GM08714 (cell line): ENCODE measurements at regions not wholly inside any gene's neighbourhood (a gene's known extent, or its start where the extent isn't known, plus 50 kb on each side); places are given as distances from the start of the nearest gene placed in this dataset.

ENCODE experiments used
- H3K4me3 ChIP-seq: fragments of 200-500 bp; sonication (Bioruptor generic); 2 replicates; pipeline ENCODE4 v1.5.1; 2014; ENCODE audit warnings: mild to moderate bottlenecking, low read length, inconsistent platforms
- ZNF274 ChIP-seq: IDR thresholded peaks from 2 replicates; pipeline ENCODE4 v1.6.1; 2012; ENCODE audit warnings: mild to moderate bottlenecking, low read depth, low read length

DNA sequence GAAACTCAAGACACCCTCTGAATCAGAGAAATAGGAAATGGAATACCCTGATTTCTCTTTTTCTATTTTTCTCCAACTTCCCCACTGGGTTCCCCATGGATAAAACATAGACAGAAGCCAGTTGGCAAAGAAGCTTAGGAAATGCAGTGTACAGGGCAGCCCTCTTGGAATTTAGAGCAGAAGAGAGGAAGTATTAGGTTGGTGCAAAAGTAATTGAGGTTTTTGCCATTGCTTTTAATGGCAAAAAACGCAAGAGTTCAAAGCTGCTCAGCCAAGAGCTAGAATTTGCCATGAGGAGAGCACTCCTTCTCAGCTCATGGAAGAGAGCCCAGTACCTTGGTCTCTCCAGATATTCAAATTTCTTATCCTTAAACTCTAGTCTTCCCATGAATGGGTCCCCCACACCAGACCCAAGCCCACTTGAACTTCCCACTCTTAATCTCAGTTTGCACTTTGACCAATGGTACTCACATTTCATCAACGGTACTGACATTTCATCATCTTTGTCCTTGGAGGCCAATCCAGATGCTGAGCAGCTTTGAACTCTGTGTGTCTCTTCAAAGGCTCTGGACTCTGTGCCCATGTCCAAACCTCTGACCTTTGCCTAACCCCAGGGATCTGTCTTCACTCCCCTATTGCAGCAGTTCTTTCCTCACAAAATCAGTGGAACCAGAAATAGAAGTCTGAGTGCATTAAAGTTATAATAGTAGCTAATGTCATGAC, 73.2 kb upstream of the PPP1R3C start:
- no peak overlapping the region for H3K4me3 ChIP-seq
- no peak for TF ChIP-seq ZNF274

DNA sequence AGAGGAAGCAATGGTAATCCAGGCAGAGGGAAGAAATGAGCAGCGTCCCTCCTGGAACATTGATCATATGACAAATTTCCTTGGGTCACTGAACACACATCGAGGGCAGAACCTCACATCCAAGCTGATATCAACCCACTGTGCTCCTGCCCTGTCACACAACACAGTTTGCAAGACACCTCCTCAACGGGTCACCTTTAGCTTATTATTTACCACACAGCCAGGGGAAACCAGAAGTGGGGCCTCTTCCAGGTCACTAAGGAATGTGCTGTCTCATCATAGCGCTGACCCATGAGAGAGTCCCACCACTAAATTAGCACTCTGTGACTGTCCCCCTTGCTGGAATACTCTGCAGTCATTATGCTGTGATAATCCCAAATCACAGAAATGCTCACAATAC, 69.7 kb upstream of the PPP1R3C start:
- H3K4me3 ChIP-seq: no peak overlapping the region
- no peak for TF ChIP-seq ZNF274

DNA sequence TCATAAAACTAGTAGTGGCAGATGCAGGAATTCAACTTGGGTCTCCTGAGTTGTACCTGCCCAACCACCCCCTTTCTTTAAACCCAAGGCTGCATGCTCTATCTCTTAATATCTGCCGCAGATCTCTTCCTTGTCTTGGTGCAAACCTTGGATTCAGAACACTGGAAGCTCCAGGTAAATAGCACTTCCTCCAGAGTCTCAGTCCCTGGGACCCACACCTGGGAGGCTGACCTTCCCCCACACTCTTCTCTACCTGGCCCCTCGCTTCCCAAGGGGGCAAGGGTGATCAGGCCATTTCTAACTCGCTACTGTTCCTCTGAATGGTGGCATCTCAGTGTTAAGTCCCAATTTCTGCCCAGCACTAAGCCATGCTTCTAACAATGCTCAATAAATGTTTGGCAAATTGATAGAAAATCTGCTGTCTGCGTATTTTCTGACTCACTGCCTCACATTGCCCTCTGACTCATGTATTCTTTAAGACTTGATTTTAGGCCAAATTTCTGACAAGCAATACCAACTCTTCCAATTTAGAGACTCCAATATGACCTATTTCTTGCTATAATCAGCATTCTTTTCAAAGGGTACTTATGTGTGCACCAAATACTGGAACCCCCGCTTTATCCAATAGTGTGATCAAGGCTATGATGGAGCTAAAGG, 68.0 kb upstream of the PPP1R3C start:
- H3K4me3 ChIP-seq: no peak overlapping the region
- no peak for TF ChIP-seq ZNF274

DNA sequence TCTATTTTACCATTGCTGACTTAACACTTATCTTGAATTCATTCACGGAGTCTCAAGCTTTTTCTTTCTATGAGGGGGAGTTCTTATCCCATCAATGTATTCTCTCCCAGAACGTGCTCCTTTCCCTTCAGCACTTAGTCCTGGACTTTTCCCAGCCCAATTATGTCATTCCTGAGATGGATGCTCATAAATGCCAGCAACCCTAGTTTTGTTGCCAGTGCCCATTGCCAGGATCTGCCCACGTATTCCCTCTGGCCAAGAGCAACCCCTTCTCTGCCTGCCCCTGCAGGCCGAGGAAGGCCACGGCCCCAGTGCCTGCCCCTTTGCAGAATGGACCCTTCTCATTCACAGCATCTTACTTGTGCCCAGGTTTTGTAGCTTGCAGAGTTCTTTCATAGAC, 67.4 kb upstream of the PPP1R3C start:
- TF ChIP-seq ZNF274: no peak
- no peak overlapping the region for H3K4me3 ChIP-seq

DNA sequence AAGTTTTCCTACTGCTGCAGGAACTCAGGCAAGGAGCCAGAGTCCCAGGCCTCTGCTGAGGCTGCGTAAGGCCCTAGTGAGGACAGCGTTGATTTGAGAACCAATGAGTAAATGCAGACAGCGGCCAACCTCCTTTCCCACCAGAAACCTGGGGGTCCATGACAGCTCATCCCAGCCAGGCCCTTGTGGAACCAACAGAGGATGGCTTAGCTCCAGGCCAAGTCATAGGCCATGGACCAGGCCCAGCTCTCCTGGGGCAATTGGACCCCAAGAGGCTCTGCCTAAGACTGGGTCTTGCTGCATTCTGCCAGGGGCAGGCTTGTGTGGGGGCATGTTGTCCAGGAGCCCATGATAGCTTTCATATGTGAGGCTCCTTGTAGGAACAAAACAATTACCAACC, 65.4 kb upstream of the PPP1R3C start:
- TF ChIP-seq ZNF274: no peak

DNA sequence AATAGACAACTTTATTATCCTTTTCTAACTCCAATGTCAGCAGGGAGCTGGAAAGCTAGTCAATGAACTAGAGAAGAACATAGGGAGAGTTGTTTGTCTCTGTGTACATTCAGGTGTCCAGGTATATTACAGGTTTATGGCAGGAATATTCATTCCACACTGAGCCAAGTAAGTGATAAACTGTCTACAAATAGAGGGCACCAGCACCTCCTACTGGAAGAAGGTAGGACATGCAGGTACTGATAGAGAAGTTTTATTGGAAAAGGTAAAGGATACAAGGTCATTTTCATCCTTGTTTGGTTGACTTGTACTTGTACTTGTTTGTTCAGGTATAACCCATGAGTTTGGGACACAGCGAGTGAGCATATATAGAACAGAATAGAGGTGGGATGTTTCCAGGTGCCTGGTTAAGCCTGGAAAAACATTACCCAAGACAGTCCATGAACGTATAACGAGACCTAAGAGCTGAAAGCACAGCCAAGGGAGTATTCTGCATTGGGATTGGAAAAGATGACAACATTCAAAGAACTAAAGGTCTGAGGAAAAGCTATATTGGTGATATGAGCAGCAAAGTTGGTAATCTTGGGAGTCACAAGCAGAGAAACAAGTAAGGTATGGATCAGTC, 61.4 kb upstream of the PPP1R3C start:
- no peak overlapping the region for H3K4me3 ChIP-seq
- no peak for TF ChIP-seq ZNF274

More for the DNA sequence above, 65.4 kb upstream of the PPP1R3C start:
- H3K4me3 ChIP-seq: no peak overlapping the region

DNA sequence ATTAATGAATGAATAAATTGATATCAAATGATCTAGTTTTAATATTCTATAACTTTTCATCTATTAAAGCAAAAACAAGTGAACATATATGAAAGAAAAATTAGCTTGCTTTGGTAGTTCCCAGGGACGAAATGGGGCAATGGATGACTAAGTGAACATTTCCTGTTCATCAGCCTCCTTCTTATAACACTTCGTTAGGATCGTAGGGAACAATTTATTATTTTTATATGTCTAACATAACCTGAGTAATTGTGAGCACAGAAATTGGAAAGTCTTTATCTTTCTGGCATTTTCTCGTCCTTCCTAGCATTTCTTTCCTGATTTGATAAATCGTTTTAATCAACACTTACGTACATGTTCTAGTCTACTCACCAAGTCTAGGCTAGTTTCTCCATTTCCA, 59.1 kb upstream of the PPP1R3C start:
- TF ChIP-seq ZNF274: no peak
- no peak overlapping the region for H3K4me3 ChIP-seq

DNA sequence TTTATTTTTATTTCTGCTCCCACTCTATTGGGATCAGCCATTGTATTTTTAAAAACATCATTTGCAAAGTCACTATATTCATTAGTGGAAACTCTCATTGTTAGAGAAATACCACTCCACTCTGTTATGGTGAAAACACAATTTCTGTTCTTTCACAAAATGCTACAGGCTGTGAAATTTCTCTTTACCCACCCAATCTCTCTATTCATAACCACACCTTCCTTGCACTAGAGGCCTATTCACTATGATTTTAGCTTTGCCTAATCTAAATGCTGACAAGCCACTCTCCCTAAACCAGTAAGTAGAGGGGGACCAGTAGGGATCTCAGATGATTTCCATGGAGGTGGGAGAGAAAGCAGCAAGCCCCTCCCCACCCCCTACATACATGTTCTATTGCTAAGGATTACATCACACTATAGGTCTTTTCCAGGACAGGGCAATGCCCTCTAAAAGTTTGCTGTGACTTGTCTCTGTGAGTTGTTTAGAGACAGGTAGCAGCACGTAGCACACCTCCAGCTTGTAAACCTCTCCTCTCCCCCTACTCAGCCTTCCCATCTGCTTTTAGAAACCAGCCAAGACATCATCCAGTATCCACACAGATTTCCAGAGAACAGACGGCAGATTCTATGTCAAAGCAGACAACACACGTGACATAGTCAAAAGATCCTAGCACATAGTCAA, 58.3 kb upstream of the PPP1R3C start:
- TF ChIP-seq ZNF274: no peak
- H3K4me3 ChIP-seq: no peak overlapping the region

DNA sequence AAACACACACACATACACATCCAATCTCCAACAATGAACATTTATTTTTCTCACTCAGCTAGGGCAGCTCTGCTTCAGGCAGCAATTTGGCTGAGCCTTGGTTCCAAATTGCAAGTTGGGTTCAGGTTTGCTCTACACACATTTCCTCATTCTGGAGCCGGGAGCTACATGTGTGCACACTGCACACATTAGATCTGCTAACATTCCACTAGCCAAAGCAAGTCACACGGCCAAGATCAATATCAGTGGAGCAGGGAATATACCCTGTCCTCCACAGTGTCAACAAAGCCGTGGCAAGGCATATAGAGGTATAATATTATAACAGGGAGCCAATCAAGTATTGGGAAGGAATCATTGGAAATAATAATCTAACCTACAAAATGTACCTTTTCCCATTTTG, 57.5 kb upstream of the PPP1R3C start:
- TF ChIP-seq ZNF274: no peak
- H3K4me3 ChIP-seq: no peak overlapping the region

DNA sequence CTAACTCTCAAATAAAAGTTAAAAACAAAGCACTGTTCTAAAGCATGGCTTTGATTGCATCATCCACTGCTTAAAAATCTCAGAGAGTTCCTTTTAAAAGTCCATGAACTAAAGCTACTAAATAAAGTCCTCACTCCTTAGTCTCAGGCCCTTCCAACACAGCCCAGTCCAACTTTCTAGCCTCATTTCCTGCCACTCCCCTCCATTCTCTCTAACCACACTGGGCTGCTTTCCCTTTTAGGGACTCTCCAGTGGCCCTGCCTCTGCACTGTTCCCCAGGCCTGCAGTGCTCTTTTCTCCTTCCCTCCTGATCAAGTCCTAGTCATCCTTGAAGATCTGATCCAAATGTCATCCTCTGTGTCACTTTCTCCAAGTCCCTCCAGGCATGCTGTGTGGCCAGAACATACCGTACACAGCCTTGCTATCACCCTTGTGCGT, 56.9 kb upstream of the PPP1R3C start:
- no peak overlapping the region for H3K4me3 ChIP-seq
- no peak for TF ChIP-seq ZNF274

DNA sequence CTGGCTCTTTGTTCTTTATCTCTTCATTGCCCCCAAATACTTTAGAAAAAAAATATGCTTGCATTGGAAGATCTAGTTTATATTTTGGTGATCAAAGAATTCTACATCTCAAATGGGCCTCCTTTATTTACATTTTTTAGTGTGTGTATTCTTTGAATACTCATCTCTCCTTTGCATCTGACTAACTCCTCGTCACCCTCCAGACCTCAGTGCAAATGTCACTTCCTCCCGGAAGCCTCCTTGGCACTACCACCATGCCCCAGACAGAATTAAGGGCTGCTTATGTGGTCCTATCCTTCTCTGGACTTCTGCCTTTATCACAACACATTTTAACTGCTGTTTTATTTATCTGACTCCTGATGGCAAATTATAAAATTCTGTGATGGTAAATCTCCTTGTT, 52.0 kb upstream of the PPP1R3C start:
- TF ChIP-seq ZNF274: no peak
- H3K4me3 ChIP-seq: no peak overlapping the region

DNA sequence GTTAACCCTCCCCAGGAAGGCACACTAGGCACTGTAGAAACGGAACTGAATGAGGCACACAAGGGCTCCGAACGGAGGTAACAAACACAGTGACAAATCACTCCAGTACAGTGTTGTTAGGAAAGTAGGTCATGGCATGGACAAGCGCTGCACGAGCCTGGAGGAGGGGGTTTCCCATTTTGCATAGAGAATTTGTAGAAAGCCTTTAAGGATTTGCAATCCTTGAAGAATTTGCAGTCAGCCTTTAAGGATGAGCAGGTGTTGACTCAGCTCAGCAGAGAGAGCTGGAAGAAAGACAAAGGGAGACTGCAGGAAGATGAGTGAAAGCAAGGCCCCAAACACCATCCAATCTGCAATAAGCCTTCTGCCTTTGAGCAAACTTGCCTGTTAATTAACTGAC, 51.1 kb upstream of the PPP1R3C start:
- no peak for TF ChIP-seq ZNF274
- H3K4me3 ChIP-seq: no peak overlapping the region

DNA sequence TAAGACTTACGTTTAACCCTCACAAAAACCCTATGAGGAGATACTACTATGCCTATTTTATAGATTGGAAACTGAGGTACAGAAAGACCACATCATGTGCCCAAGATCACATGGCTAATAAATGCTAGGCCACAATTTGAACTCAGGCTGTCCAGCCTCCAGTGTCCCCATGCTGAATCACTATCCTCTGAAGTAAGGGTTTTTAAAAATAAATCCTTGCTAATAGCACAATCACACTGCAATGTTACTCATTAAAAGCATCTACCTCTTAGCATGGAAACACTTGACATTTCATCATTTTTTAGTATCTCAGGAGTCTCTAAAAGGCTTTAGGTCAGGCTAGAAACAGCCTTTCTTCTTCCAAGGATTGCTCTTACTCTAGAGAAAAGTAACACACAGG, 50.0 kb upstream of the PPP1R3C start:
- TF ChIP-seq ZNF274: no peak
- no peak overlapping the region for H3K4me3 ChIP-seq
